ENCODE measurements at regions not wholly inside any gene's neighbourhood (a gene's known extent, or its start where the extent isn't known, plus 50 kb on each side); places are given as distances from the start of the nearest gene placed in this dataset.

DNA sequence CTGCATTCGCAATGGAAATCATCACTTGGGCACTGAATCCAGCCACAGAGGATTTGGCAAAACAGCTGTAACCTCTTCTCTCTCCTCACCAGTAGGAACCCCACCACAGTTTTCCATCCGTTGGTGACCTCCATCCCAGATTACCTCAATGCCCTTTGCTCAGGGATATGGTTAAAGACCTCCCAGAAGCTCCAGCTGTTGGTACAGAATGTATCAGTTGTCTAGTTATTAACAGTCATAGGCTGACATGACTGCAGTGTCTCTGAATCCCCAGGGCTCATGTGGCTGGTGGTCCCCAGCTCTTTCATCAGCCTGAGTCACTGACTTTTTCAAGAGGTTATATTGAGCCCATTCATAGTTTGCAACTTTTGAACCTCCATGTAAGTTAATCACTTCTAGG is 189.8 kb upstream of the HHIP start:
- Histone ChIP-seq H3K27me3 (ENCODE audit: insufficient read depth, low read length) (no peaks in the 10 kb centered on the region), H2AFZ (ENCODE audit: low read length, unreplicated experiment) (no peak overlapping the region), H3K27ac (ENCODE audit: low read depth, low read length) (no peak overlapping the region), H3K36me3 (ENCODE audit: insufficient read depth, low read length) (no peaks in the 10 kb centered on the region), H3K4me1 (ENCODE audit: control insufficient read depth, insufficient read depth, low read length, unreplicated experiment) (no peaks in the 10 kb centered on the region), H3K4me3 (ENCODE audit: low read depth, low read length) (no peak overlapping the region), H3K79me2 (ENCODE audit: control insufficient read depth, insufficient read depth, low read length, unreplicated experiment) (no peaks in the 10 kb centered on the region)

DNA sequence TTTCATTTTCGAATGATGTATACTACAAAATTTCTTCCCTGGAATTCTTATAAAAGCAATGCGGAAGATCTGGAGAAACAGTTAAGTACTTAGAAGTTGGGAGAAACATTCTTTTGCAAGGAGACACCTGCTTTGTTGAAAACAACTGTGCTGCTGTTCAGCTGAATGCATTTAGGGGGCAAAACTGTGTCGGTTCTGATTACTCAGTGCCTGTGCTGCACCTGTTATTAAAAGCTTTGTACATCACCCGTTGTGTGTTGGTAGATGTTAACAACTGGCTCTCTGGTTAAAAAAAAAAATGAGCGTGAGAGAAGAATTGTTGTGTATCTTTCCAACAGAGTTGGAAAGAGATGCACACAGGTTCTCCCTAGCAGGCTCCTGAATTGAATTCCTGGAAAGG is 184.1 kb upstream of the HHIP start:
- H3K36me3 ChIP-seq (ENCODE audit: insufficient read depth, low read length) = no peaks in the 10 kb centered on the region
- H3K4me1 ChIP-seq (ENCODE audit: control insufficient read depth, insufficient read depth, low read length, unreplicated experiment) = no peaks in the 10 kb centered on the region
- H3K27ac ChIP-seq (ENCODE audit: low read depth, low read length) = no peak overlapping the region
- no peak overlapping the region for H2AFZ ChIP-seq (ENCODE audit: low read length, unreplicated experiment)
- H3K4me3 ChIP-seq (ENCODE audit: low read depth, low read length) = no peak overlapping the region
- no peaks in the 10 kb centered on the region for H3K79me2 ChIP-seq (ENCODE audit: control insufficient read depth, insufficient read depth, low read length, unreplicated experiment)
- no peaks in the 10 kb centered on the region for H3K27me3 ChIP-seq (ENCODE audit: insufficient read depth, low read length)

DNA sequence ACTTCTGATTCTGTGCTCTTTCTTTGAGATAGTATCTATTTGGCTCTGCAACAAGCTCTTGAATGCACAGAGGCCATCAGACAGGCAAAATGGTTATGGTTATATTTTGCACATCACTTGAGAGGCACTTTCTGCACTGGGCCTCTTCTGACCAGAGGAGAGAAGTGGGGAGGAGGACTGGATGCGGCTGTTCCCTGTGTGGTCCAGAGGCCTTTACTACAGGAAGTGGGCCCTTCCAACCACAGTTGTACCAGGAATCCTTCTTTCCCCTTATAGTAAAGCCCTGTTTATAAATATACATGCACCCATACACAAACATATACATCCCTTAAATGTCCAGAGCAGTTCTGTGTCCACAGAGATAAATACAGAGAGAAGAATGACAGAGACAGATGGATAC is 182.7 kb upstream of the HHIP start:
- Histone ChIP-seq H3K79me2 (ENCODE audit: control insufficient read depth, insufficient read depth, low read length, unreplicated experiment) (no peaks in the 10 kb centered on the region), H3K36me3 (ENCODE audit: insufficient read depth, low read length) (no peaks in the 10 kb centered on the region), H3K4me1 (ENCODE audit: control insufficient read depth, insufficient read depth, low read length, unreplicated experiment) (no peaks in the 10 kb centered on the region), H3K27me3 (ENCODE audit: insufficient read depth, low read length) (no peaks in the 10 kb centered on the region), H2AFZ (ENCODE audit: low read length, unreplicated experiment) (no peak overlapping the region), H3K4me3 (ENCODE audit: low read depth, low read length) (no peak overlapping the region), H3K27ac (ENCODE audit: low read depth, low read length) (no peak overlapping the region)

DNA sequence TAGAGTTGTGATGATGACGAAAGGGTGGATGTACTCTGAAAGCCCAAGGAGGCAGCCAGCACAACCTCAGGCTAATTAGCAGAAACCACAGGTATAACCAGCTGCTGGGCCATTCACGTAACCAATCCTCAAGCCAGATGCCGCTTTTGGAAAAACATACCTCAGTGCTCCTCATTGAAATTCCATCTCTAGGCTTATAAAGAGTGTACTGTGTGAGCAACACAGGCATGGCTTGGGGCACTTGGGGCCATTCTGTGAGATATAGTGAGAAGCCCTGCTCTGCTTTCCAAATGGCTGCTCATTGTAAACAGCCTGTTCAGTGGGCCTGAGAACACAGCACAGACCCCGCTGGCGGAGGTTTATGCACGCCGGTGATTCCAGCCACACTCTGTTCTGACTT is 182.1 kb upstream of the HHIP start:
- no peaks in the 10 kb centered on the region for H3K4me1 ChIP-seq (ENCODE audit: control insufficient read depth, insufficient read depth, low read length, unreplicated experiment)
- no peak overlapping the region for H3K4me3 ChIP-seq (ENCODE audit: low read depth, low read length)
- H3K36me3 ChIP-seq (ENCODE audit: insufficient read depth, low read length) = no peaks in the 10 kb centered on the region
- no peak overlapping the region for H2AFZ ChIP-seq (ENCODE audit: low read length, unreplicated experiment)
- H3K79me2 ChIP-seq (ENCODE audit: control insufficient read depth, insufficient read depth, low read length, unreplicated experiment) = no peaks in the 10 kb centered on the region
- H3K27ac ChIP-seq (ENCODE audit: low read depth, low read length) = no peak overlapping the region
- no peaks in the 10 kb centered on the region for H3K27me3 ChIP-seq (ENCODE audit: insufficient read depth, low read length)

- H3K27ac ChIP-seq (ENCODE audit: low read depth, low read length) = no peak overlapping the region
Measured at GRCh38 chr4:144465546-144465945, 180.4 kb upstream of the HHIP start.

GRCh38 chr4:144480068-144480467 is 165.9 kb upstream of the HHIP start:
- H3K27me3 ChIP-seq (ENCODE audit: insufficient read depth, low read length) = no peaks in the 10 kb centered on the region
- no peak overlapping the region for H3K4me3 ChIP-seq (ENCODE audit: low read depth, low read length)
- no peaks in the 10 kb centered on the region for H3K79me2 ChIP-seq (ENCODE audit: control insufficient read depth, insufficient read depth, low read length, unreplicated experiment)

More at GRCh38 chr4:144465546-144465945, 180.4 kb upstream of the HHIP start:
- Histone ChIP-seq H3K79me2 (ENCODE audit: control insufficient read depth, insufficient read depth, low read length, unreplicated experiment) (no peaks in the 10 kb centered on the region), H2AFZ (ENCODE audit: low read length, unreplicated experiment) (no peak overlapping the region), H3K36me3 (ENCODE audit: insufficient read depth, low read length) (no peaks in the 10 kb centered on the region), H3K4me3 (ENCODE audit: low read depth, low read length) (no peak overlapping the region), H3K27me3 (ENCODE audit: insufficient read depth, low read length) (no peaks in the 10 kb centered on the region), H3K4me1 (ENCODE audit: control insufficient read depth, insufficient read depth, low read length, unreplicated experiment) (no peaks in the 10 kb centered on the region)

GRCh38 chr4:144489831-144490230 is 156.1 kb upstream of the HHIP start:
- Histone ChIP-seq H3K79me2 (ENCODE audit: control insufficient read depth, insufficient read depth, low read length, unreplicated experiment) (no peaks in the 10 kb centered on the region), H3K4me1 (ENCODE audit: control insufficient read depth, insufficient read depth, low read length, unreplicated experiment) (no peaks in the 10 kb centered on the region), H3K4me3 (ENCODE audit: low read depth, low read length) (no peak overlapping the region), H3K27me3 (ENCODE audit: insufficient read depth, low read length) (no peaks in the 10 kb centered on the region), H3K36me3 (ENCODE audit: insufficient read depth, low read length) (no peaks in the 10 kb centered on the region), H2AFZ (ENCODE audit: low read length, unreplicated experiment) (no peak overlapping the region), H3K27ac (ENCODE audit: low read depth, low read length) (no peak overlapping the region)

More at GRCh38 chr4:144480068-144480467, 165.9 kb upstream of the HHIP start:
- Histone ChIP-seq H3K4me1 (ENCODE audit: control insufficient read depth, insufficient read depth, low read length, unreplicated experiment) (no peaks in the 10 kb centered on the region), H3K36me3 (ENCODE audit: insufficient read depth, low read length) (no peaks in the 10 kb centered on the region), H3K27ac (ENCODE audit: low read depth, low read length) (no peak overlapping the region), H2AFZ (ENCODE audit: low read length, unreplicated experiment) (no peak overlapping the region)

DNA sequence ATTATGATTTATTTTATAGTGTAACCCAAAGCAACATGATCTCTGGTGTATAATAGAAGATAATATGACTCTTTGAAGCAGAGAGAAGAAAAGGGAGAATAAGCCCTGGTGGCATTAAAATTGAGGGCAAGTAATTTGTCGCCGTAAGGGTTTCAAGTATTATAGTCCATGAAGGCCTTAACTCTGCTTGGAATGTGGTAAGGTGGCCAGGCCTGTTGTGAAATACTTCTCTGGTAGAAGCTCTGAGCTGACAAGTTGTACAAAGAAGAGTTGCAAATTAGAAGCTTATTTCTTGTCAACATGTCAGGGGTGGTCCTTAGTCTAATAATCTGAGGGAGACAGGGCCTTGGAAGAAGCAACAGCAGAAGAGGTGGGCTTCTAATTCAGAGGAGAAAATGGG is 151.7 kb upstream of the HHIP start:
- no peaks in the 10 kb centered on the region for H3K4me1 ChIP-seq (ENCODE audit: control insufficient read depth, insufficient read depth, low read length, unreplicated experiment)
- no peak overlapping the region for H3K4me3 ChIP-seq (ENCODE audit: low read depth, low read length)
- no peak overlapping the region for H2AFZ ChIP-seq (ENCODE audit: low read length, unreplicated experiment)
- H3K27me3 ChIP-seq (ENCODE audit: insufficient read depth, low read length) = no peaks in the 10 kb centered on the region
- no peaks in the 10 kb centered on the region for H3K79me2 ChIP-seq (ENCODE audit: control insufficient read depth, insufficient read depth, low read length, unreplicated experiment)
- no peaks in the 10 kb centered on the region for H3K36me3 ChIP-seq (ENCODE audit: insufficient read depth, low read length)
- H3K27ac ChIP-seq (ENCODE audit: low read depth, low read length) = no peak overlapping the region

- no peaks in the 10 kb centered on the region for H3K36me3 ChIP-seq (ENCODE audit: insufficient read depth, low read length)
- H3K4me3 ChIP-seq (ENCODE audit: low read depth, low read length) = no peak overlapping the region
- H3K79me2 ChIP-seq (ENCODE audit: control insufficient read depth, insufficient read depth, low read length, unreplicated experiment) = no peaks in the 10 kb centered on the region
- H3K4me1 ChIP-seq (ENCODE audit: control insufficient read depth, insufficient read depth, low read length, unreplicated experiment) = no peaks in the 10 kb centered on the region
- no peak overlapping the region for H3K27ac ChIP-seq (ENCODE audit: low read depth, low read length)
- no peak overlapping the region for H2AFZ ChIP-seq (ENCODE audit: low read length, unreplicated experiment)
- no peaks in the 10 kb centered on the region for H3K27me3 ChIP-seq (ENCODE audit: insufficient read depth, low read length)
Measured at GRCh38 chr4:144495944-144496343, 150.0 kb upstream of the HHIP start.

GRCh38 chr4:144499777-144500176 is 146.2 kb upstream of the HHIP start:
- H3K4me1 ChIP-seq (ENCODE audit: control insufficient read depth, insufficient read depth, low read length, unreplicated experiment) = no peaks in the 10 kb centered on the region
- H3K27ac ChIP-seq (ENCODE audit: low read depth, low read length) = no peak overlapping the region
- no peaks in the 10 kb centered on the region for H3K36me3 ChIP-seq (ENCODE audit: insufficient read depth, low read length)
- H2AFZ ChIP-seq (ENCODE audit: low read length, unreplicated experiment) = no peak overlapping the region
- no peaks in the 10 kb centered on the region for H3K27me3 ChIP-seq (ENCODE audit: insufficient read depth, low read length)
- H3K4me3 ChIP-seq (ENCODE audit: low read depth, low read length) = no peak overlapping the region
- no peaks in the 10 kb centered on the region for H3K79me2 ChIP-seq (ENCODE audit: control insufficient read depth, insufficient read depth, low read length, unreplicated experiment)

GRCh38 chr4:144501231-144501780 is 144.7 kb upstream of the HHIP start:
- H3K27me3 ChIP-seq (ENCODE audit: insufficient read depth, low read length) = no peaks in the 10 kb centered on the region
- H2AFZ ChIP-seq (ENCODE audit: low read length, unreplicated experiment) = no peak overlapping the region
- no peak overlapping the region for H3K4me3 ChIP-seq (ENCODE audit: low read depth, low read length)
- no peaks in the 10 kb centered on the region for H3K36me3 ChIP-seq (ENCODE audit: insufficient read depth, low read length)
- no peak overlapping the region for H3K27ac ChIP-seq (ENCODE audit: low read depth, low read length)
- no peaks in the 10 kb centered on the region for H3K79me2 ChIP-seq (ENCODE audit: control insufficient read depth, insufficient read depth, low read length, unreplicated experiment)
- no peaks in the 10 kb centered on the region for H3K4me1 ChIP-seq (ENCODE audit: control insufficient read depth, insufficient read depth, low read length, unreplicated experiment)
